NCI-H2107 treated with DMSO at 0.1 percent for 48 hours (cell line): ENCODE measurements at regions not wholly inside any gene's neighbourhood (a gene's known extent, or its start where the extent isn't known, plus 50 kb on each side); places are given as distances from the start of the nearest gene placed in this dataset.
"Not testable (repeated sequence)": the region's sequence is repeated elsewhere in the genome, so short reads cannot be mapped to it uniquely, and the experiment has no call there.

Source experiments
- DNase-seq: peaks from one replicate; lab custom pipeline; 2025; ENCODE audit not compliant: unreplicated experiment; lab: John Stamatoyannopoulos, UW

- DNase-seq, result not testable (repeated sequence)
These were observed 64.4 kb downstream of the KLRB1 start for GRCh38 chr12:9543341-9543740.

GRCh38 chr12:9542827-9543226 lies 64.9 kb downstream of the KLRB1 start:
- not testable (repeated sequence) for DNase-seq

GRCh38 chr12:9515925-9516324 lies 91.8 kb downstream of the KLRB1 start:
- DNase-seq, result not testable (repeated sequence)

- not testable (repeated sequence) for DNase-seq
These were observed 95.0 kb downstream of the KLRB1 start for GRCh38 chr12:9512695-9513094.

GRCh38 chr12:9510392-9511011 lies 97.2 kb downstream of the KLRB1 start:
- not testable (repeated sequence) for DNase-seq

- DNase-seq, result no peak
These were observed 98.1 kb downstream of the KLRB1 start for GRCh38 chr12:9509464-9510161.

GRCh38 chr12:9506746-9507145 lies 101.0 kb downstream of the KLRB1 start:
- no peak for DNase-seq

- DNase-seq, result not testable (repeated sequence)
These were observed 104.3 kb downstream of the KLRB1 start for GRCh38 chr12:9503384-9503783.

GRCh38 chr12:9502845-9503244 lies 104.9 kb downstream of the KLRB1 start:
- not testable (repeated sequence) for DNase-seq

GRCh38 chr12:9493325-9493724 lies 114.4 kb downstream of the KLRB1 start:
- DNase-seq, result not testable (repeated sequence)

GRCh38 chr12:9481289-9481688 lies 126.4 kb downstream of the KLRB1 start:
- DNase-seq, result not testable (repeated sequence)

- DNase-seq, result not testable (repeated sequence)
These were observed 133.5 kb downstream of the KLRB1 start for GRCh38 chr12:9474197-9474596.

GRCh38 chr12:9473638-9474037 lies 134.1 kb downstream of the KLRB1 start:
- DNase-seq, result not testable (repeated sequence)

GRCh38 chr12:9471501-9471900 lies 136.2 kb downstream of the KLRB1 start:
- not testable (repeated sequence) for DNase-seq

GRCh38 chr12:9470367-9470766 lies 137.3 kb downstream of the KLRB1 start:
- DNase-seq, result not testable (repeated sequence)

GRCh38 chr12:9469956-9470355 lies 137.8 kb downstream of the KLRB1 start:
- not testable (repeated sequence) for DNase-seq

- DNase-seq, result not testable (repeated sequence)
These were observed 138.3 kb downstream of the KLRB1 start for GRCh38 chr12:9469463-9469862.

GRCh38 chr12:9468998-9469397 lies 138.7 kb downstream of the KLRB1 start:
- not testable (repeated sequence) for DNase-seq

- not testable (repeated sequence) for DNase-seq
These were observed 139.6 kb downstream of the KLRB1 start for GRCh38 chr12:9468144-9468543.

GRCh38 chr12:9464408-9464807 lies 143.3 kb downstream of the KLRB1 start:
- no peak for DNase-seq

- not testable (repeated sequence) for DNase-seq
These were observed 152.2 kb downstream of the KLRB1 start for GRCh38 chr12:9455516-9455915.

GRCh38 chr12:9454021-9454420 lies 153.7 kb downstream of the KLRB1 start:
- not testable (repeated sequence) for DNase-seq
